ENCODE measurements at regions not wholly inside any gene's neighbourhood (a gene's known extent, or its start where the extent isn't known, plus 50 kb on each side); places are given as distances from the start of the nearest gene placed in this dataset.

- TF ChIP-seq CTCF (IDR thresholded peaks at IDR 0.05): no peak
- TF ChIP-seq POLR2A (IDR thresholded peaks at IDR 0.05): no peak
Measured at GRCh38 chr10:8233832-8234259, 179.4 kb downstream of the GATA3 start.
